OCI-LY7 (cell line): ENCODE measurements at regions not wholly inside any gene's neighbourhood (a gene's known extent, or its start where the extent isn't known, plus 50 kb on each side); places are given as distances from the start of the nearest gene placed in this dataset.

Experiments used
- BruUV-seq: library from RNA; stranded (reverse); fragments of 400-500 nt; replicated peaks from 2 replicates; lab custom pipeline; 2021; lab: Mats Ljungman, UMichigan
- CTCF ChIA-PET: fragments of 300-600 bp; sonication (Branson Sonifier 250); formaldehyde crosslinking; loops from one replicate; lab custom pipeline; 2022; ENCODE audit warnings: antibody characterized with exemption; ENCODE audit not compliant: unreplicated experiment; lab: Charles Lee
- POLR2A ChIA-PET: fragments of 300-600 bp; sonication (Branson Sonifier 250); formaldehyde crosslinking; loops from one replicate; lab custom pipeline; 2022; ENCODE audit warnings: antibody characterized with exemption; lab: Charles Lee
- DNase-seq: peaks from one replicate; pipeline ENCODE4 v3.0.0-alpha.2; 2015; ENCODE audit warnings: low spot score
- H2AFZ ChIP-seq: fragments of 200-600 bp; sonication (generic), shearing (Covaris generic); 2 replicates; pipeline ENCODE4 v1.6.1; 2014; ENCODE audit warnings: mild to moderate bottlenecking, antibody characterized with exemption, low read length, moderate library complexity
- H3K27ac ChIP-seq: fragments of 200-600 bp; sonication (generic); 2 replicates; pipeline ENCODE4 v1.5.1; 2014; ENCODE audit warnings: mixed run types, low read depth, mild to moderate bottlenecking, moderate library complexity, low read length, inconsistent platforms; ENCODE audit not compliant: poor library complexity, severe bottlenecking
- H3K36me3 ChIP-seq: fragments of 200-600 bp; sonication (generic); 2 replicates; pipeline ENCODE4 v1.6.1; 2014; ENCODE audit warnings: mild to moderate bottlenecking, antibody characterized with exemption, low read length, moderate library complexity, mixed read lengths; ENCODE audit not compliant: insufficient read depth
- H3K4me1 ChIP-seq: fragments of 200-600 bp; sonication (generic); 2 replicates; pipeline ENCODE4 v1.5.1; 2014; ENCODE audit warnings: mild to moderate bottlenecking, low read length; ENCODE audit not compliant: insufficient read depth, poor library complexity, severe bottlenecking
- H3K4me2 ChIP-seq: fragments of 200-600 bp; sonication (generic); 2 replicates; pipeline ENCODE4 v1.6.1; 2014; ENCODE audit warnings: mild to moderate bottlenecking, low read length
- H3K4me3 ChIP-seq: fragments of 200-600 bp; sonication (generic); 2 replicates; pipeline ENCODE4 v1.5.1; 2014; ENCODE audit warnings: mild to moderate bottlenecking, low read depth, low read length; ENCODE audit not compliant: poor library complexity, severe bottlenecking
- H3K79me2 ChIP-seq: fragments of 200-600 bp; sonication (generic); 2 replicates; pipeline ENCODE4 v1.6.1; 2016; ENCODE audit warnings: low read depth, mild to moderate bottlenecking, low read length, moderate library complexity, mixed read lengths; ENCODE audit not compliant: insufficient read depth
- H3K9me2 ChIP-seq: fragments of 200-600 bp; sonication (generic); 2 replicates; pipeline ENCODE4 v1.6.1; 2016; ENCODE audit warnings: mild to moderate bottlenecking, low read length, mixed read lengths; ENCODE audit not compliant: insufficient read depth
- H3K9me3 ChIP-seq: fragments of 200-600 bp; sonication (generic); 2 replicates; pipeline ENCODE4 v1.6.1; 2014; ENCODE audit warnings: mild to moderate bottlenecking, mixed run types, low read length, mixed read lengths
- H4K20me1 ChIP-seq: fragments of 200-600 bp; sonication (generic); 2 replicates; pipeline ENCODE4 v1.6.1; 2014; ENCODE audit warnings: mild to moderate bottlenecking, antibody characterized with exemption, low read length, moderate library complexity, mixed read lengths; ENCODE audit not compliant: insufficient read depth
- CTCF ChIP-seq: fragments of 200-600 bp; sonication (generic); conservative IDR thresholded peaks from 2 replicates; pipeline ENCODE4 v1.5.1; 2014; ENCODE audit warnings: mild to moderate bottlenecking, antibody characterized with exemption, low read length, moderate library complexity, mixed read lengths
- EZH2phosphoT487 ChIP-seq: fragments of 200-600 bp; sonication (generic); IDR thresholded peaks from 2 replicates; pipeline ENCODE4 v1.6.1; 2018; ENCODE audit warnings: low read depth, borderline replicate concordance, mild to moderate bottlenecking, mixed run types, antibody characterized with exemption, low read length, moderate library complexity, mixed read lengths
- intact Hi-C: fragments of 100-400 bp; cut with micrococcal nuclease; formaldehyde crosslinking; loops from one replicate; pipeline ENCODE4 v1.10.0; 2022; ENCODE audit not compliant: unreplicated experiment

- ChIA-PET POLR2A (no interaction called here), CTCF (no interaction called here)
- Histone ChIP-seq H4K20me1 (no peaks in the 10 kb centered on the region), H3K9me2 (no peaks in the 10 kb centered on the region), H3K4me1 (peaks cover 16% of the 10 kb centered on the region), H3K27ac (no peak overlapping the region), H3K4me2 (no peak overlapping the region), H2AFZ (no peak overlapping the region), H3K4me3 (no peak overlapping the region), H3K36me3 (no peaks in the 10 kb centered on the region), H3K9me3 (no peaks in the 10 kb centered on the region), H3K79me2 (no peaks in the 10 kb centered on the region)
- no peak for TF ChIP-seq CTCF
- TF ChIP-seq EZH2phosphoT487: no peak
- BruUV-seq: no TSS peak
- no peak for DNase-seq
- intact Hi-C loops: no loop called here
Observed at GRCh38 chr21:39012326-39013230, 170.7 kb downstream of the PSMG1 start.

GRCh38 chr21:39011911-39012310 lies 171.3 kb downstream of the PSMG1 start:
- H3K4me2 ChIP-seq: no peak overlapping the region
- no peak for TF ChIP-seq EZH2phosphoT487
- no peak for TF ChIP-seq CTCF
- intact Hi-C loops: no loop called here
- BruUV-seq: no TSS peak
- H3K4me3 ChIP-seq: no peak overlapping the region
- no peak overlapping the region for H2AFZ ChIP-seq
- no peaks in the 10 kb centered on the region for H3K9me3 ChIP-seq
- no peaks in the 10 kb centered on the region for H3K36me3 ChIP-seq
- no peak overlapping the region for H3K27ac ChIP-seq
- CTCF ChIA-PET: no interaction called here
- no peaks in the 10 kb centered on the region for H4K20me1 ChIP-seq
- no peaks in the 10 kb centered on the region for H3K9me2 ChIP-seq
- peaks cover 12% of the 10 kb centered on the region for H3K4me1 ChIP-seq
- no peak for DNase-seq
- no peaks in the 10 kb centered on the region for H3K79me2 ChIP-seq
- POLR2A ChIA-PET: no interaction called here

- no peaks in the 10 kb centered on the region for H3K36me3 ChIP-seq
- no TSS peak for BruUV-seq
- no peak overlapping the region for H3K27ac ChIP-seq
- no peak overlapping the region for H2AFZ ChIP-seq
- CTCF ChIA-PET: no interaction called here
- H3K79me2 ChIP-seq: no peaks in the 10 kb centered on the region
- no peak overlapping the region for H3K4me3 ChIP-seq
- H4K20me1 ChIP-seq: no peaks in the 10 kb centered on the region
- POLR2A ChIA-PET: no interaction called here
- no peak for TF ChIP-seq EZH2phosphoT487
- TF ChIP-seq CTCF: no peak
- no peaks in the 10 kb centered on the region for H3K9me2 ChIP-seq
- H3K4me2 ChIP-seq: no peak overlapping the region
- intact Hi-C loops: no loop called here
- peaks cover 14% of the 10 kb centered on the region for H3K4me1 ChIP-seq
- no peaks in the 10 kb centered on the region for H3K9me3 ChIP-seq
- DNase-seq: no peak
Observed at GRCh38 chr21:39010629-39011404, 172.4 kb downstream of the PSMG1 start.
